BLaER1 treated with 17β-estradiol and CSF1 and Interleukin-3, amounts not matched to agents 10 nM and 100 nM (cell line): ENCODE measurements at regions not wholly inside any gene's neighbourhood (a gene's known extent, or its start where the extent isn't known, plus 50 kb on each side); places are given as distances from the start of the nearest gene placed in this dataset.

ENCODE experiments used
- H3K27ac ChIP-seq, 11 experiments: shearing (Covaris generic); formaldehyde crosslinking; 2 replicates each; pipeline ENCODE4 v1.8.1; 2022
- H3K27me3 ChIP-seq, 11 experiments: shearing (Covaris generic); formaldehyde crosslinking; 2 replicates each; pipeline ENCODE4 v1.8.1; 2022
- H3K36me3 ChIP-seq, 11 experiments: shearing (Covaris generic); formaldehyde crosslinking; 2 replicates each; pipeline ENCODE4 v1.8.1; 2022
- H3K4me1 ChIP-seq, 10 experiments: shearing (Covaris generic); formaldehyde crosslinking; 2 replicates each; pipeline ENCODE4 v1.8.1; 2022
- H3K4me2 ChIP-seq, 11 experiments: shearing (Covaris generic); formaldehyde crosslinking; 2 replicates each; pipeline ENCODE4 v1.8.1; 2022
- H3K4me3 ChIP-seq, 10 experiments: shearing (Covaris generic); formaldehyde crosslinking; 2 replicates each; pipeline ENCODE4 v1.8.1; 2022
- H3K9ac ChIP-seq, 11 experiments: shearing (Covaris generic); formaldehyde crosslinking; 2 replicates each; pipeline ENCODE4 v1.8.1; 2022
- H3K9me3 ChIP-seq, 11 experiments: shearing (Covaris generic); formaldehyde crosslinking; replicated peaks in 1 of 11; 2 replicates each; pipeline ENCODE4 v1.8.1; 2022
- H4K20me1 ChIP-seq, 11 experiments: shearing (Covaris generic); formaldehyde crosslinking; 2 replicates each; pipeline ENCODE4 v1.8.1; 2022
- Cebpa-rat ChIP-seq, 11 experiments: shearing (Covaris generic); IDR thresholded peaks; 2 replicates each; pipeline ENCODE4 v1.8.1; 2022

DNA sequence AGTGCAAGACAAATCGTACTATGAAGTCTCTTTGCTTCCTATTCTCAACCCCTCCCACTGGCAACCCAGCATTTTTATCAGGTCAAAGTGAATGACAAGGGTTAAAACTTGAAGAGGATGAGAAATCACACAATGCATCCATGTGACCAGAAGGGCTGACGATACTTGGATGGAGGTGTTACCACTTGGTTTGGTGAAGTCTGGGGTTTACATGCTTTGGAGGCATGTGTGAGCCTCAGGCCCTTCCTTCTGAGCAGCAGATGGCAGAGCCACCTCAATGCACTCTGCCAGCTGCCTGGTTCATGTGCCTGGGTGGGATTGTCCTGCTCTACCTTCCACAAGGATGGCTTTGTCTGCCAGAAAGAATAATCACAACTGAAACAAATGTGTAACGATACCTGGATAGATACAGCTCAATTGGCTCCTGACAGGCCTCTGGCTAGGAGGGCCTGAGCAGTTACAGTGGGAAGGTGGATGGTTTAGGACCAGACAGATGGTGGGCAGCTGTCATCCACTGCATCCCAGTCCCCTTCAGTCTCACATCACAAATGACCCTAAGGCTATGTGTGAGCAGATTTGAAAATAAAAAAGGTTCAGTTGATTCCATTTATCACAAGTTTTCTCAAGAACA is 51.5 kb upstream of the CNIH3 start:
- peak overlapping the region in 6 of 11 experiments; percentile 10 to 73 (median 56); a peak in 10 of 22 replicates for H3K4me2 ChIP-seq
- H3K36me3 ChIP-seq, result no peaks in the 10 kb centered on the region; a peak in 1 of 22 replicates
- peaks cover 9 to 20% (median 11%) of the 10 kb centered on the region in 11 experiments for H3K9me3 ChIP-seq
- no peaks in the 10 kb centered on the region for H3K27me3 ChIP-seq
- no peak for TF ChIP-seq Cebpa-rat (IDR thresholded peaks at IDR 0.05)
- peak overlapping the region in 6 of 11 experiments; percentile 5 to 78 (median 58); a peak in 10 of 22 replicates for H3K27ac ChIP-seq
- H3K4me1 ChIP-seq, result peaks cover 0 to 31% (median 9%) of the 10 kb centered on the region in 10 experiments; a peak in 10 of 20 replicates
- no peak overlapping the region for H3K4me3 ChIP-seq
- H4K20me1 ChIP-seq, result no peaks in the 10 kb centered on the region
- peak overlapping the region in 3 of 11 experiments; percentile 29 to 46 (median 30); a peak in 3 of 22 replicates for H3K9ac ChIP-seq

DNA sequence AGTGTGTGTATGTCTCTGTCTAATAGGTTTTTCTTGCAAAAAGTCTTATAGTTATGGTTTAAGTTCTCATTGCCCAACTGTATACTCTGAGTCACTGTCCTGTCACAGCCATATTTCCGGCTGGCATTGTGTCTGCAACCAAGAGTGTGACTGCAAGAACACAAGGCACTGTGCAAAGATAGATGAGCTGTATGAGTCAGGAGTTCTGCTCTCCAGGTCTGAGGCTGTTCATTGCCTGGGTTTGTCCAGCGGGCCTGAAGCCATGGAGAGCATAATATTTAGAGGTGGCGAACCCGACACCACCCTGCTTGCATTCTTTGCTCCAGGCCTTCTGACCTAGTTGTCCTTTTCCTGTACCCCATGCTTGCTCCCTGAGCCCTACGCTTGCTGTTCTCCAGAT is 50.9 kb upstream of the CNIH3 start:
- H3K27ac ChIP-seq, result peak overlapping the region in 5 of 11 experiments; percentile 29 to 78 (median 69); a peak in 8 of 22 replicates
- TF ChIP-seq Cebpa-rat (IDR thresholded peaks at IDR 0.05), result peak in 3 of 11 experiments; percentile 24 to 79 (median 25); a peak in 3 of 22 replicates
- peak overlapping the region in 3 of 11 experiments; percentile 9 to 24 (median 17); a peak in 2 of 22 replicates for H3K9ac ChIP-seq
- peak overlapping the region in 6 of 11 experiments; percentile 10 to 73 (median 56); a peak in 11 of 22 replicates for H3K4me2 ChIP-seq
- H3K9me3 ChIP-seq, result peaks cover 5 to 17% (median 8%) of the 10 kb centered on the region in 11 experiments
- H3K4me1 ChIP-seq, result peaks cover 0 to 31% (median 9%) of the 10 kb centered on the region in 10 experiments; a peak in 10 of 20 replicates
- H3K4me3 ChIP-seq, result no peak overlapping the region
- no peaks in the 10 kb centered on the region for H3K27me3 ChIP-seq
- H4K20me1 ChIP-seq, result no peaks in the 10 kb centered on the region
- H3K36me3 ChIP-seq, result no peaks in the 10 kb centered on the region; a peak in 1 of 22 replicates

DNA sequence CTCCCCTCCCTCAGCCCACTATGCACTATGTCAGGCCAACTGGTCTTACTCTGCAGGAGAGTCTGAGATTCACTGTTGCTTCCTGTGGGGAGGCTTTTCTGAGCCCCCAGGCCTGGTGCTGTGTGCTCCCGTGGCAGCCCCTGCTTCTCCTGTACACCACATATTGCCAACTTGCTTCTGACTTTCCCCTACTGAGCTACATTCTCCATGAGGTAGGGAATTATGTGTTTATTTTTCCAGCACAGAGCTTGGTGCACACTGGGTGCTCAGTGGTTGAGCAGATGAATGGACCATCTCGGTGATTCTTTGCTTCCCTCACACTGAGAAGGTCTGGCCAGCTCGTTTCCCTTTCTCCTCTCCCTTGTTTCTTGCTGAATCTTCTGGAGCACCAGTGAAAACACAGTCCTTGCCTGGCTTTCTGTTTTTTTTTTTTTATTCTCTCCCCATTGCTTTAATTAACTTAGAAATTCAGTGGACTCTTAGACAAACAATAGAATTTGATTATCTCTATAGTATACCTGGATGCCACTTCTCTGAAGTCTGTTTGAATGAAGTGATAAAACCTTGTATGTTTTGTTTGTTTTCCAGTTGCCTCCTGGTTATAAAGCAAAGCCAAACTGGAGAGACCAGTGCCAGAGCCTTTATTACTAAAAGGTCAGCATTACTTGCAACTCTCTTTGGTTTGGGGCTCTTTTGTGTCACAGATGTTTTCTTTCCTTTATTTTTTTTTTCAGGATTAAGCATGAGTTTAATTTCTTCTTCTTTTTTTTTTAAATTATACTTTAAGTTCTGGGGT is 50.3 kb upstream of the CNIH3 start:
- peaks cover 0 to 11% (median 2%) of the 10 kb centered on the region in 11 experiments; a peak in 20 of 22 replicates for H3K9me3 ChIP-seq
- no peaks in the 10 kb centered on the region for H3K27me3 ChIP-seq
- no peaks in the 10 kb centered on the region for H3K36me3 ChIP-seq
- H3K27ac ChIP-seq, result peak overlapping the region in 5 of 11 experiments; percentile 29 to 78 (median 61); a peak in 8 of 22 replicates
- H3K9ac ChIP-seq, result peak overlapping the region in 3 of 11 experiments; percentile 9 to 24 (median 17); a peak in 2 of 22 replicates
- H3K4me3 ChIP-seq, result no peak overlapping the region
- peak overlapping the region in 6 of 11 experiments; percentile 10 to 73 (median 56); a peak in 11 of 22 replicates for H3K4me2 ChIP-seq
- peaks cover 0 to 31% (median 9%) of the 10 kb centered on the region in 10 experiments; a peak in 10 of 20 replicates for H3K4me1 ChIP-seq
- H4K20me1 ChIP-seq, result no peaks in the 10 kb centered on the region
- no peak for TF ChIP-seq Cebpa-rat (IDR thresholded peaks at IDR 0.05)
